HCT116 (cell line): ENCODE measurements at regions not wholly inside any gene's neighbourhood (a gene's known extent, or its start where the extent isn't known, plus 50 kb on each side); places are given as distances from the start of the nearest gene placed in this dataset.

Source experiments
- ATAC-seq: fragments of 200-7000 bp; cut with Tn5 transposase; 2 replicates; pipeline ENCODE4 v1.9.1; 2020; ENCODE audit warnings: mild to moderate bottlenecking, moderate library complexity
- BruUV-seq: library from RNA; stranded (reverse); fragments of 400-500 nt; replicated peaks from 2 replicates; lab custom pipeline; 2021; lab: Mats Ljungman, UMichigan
- CTCF ChIA-PET: fragments of 300-600 bp; sonication (Branson Sonifier 250); formaldehyde crosslinking; loops from one replicate; lab custom pipeline; 2021; ENCODE audit warnings: antibody characterized with exemption; lab: Charles Lee
- POLR2A ChIA-PET: fragments of 300-600, 350-600 bp; sonication (Branson Sonifier 250); formaldehyde crosslinking; loops from one replicate; lab custom pipeline; 2021; ENCODE audit warnings: antibody characterized with exemption; lab: Charles Lee
- RAD21 ChIA-PET, 2 experiments: fragments of 300-600 bp; sonication (Branson Sonifier 250); formaldehyde crosslinking; loops; one replicate each; lab custom pipeline; 2023; ENCODE audit warnings: low total read pairs in 2 of 2; ENCODE audit not compliant: uncharacterized antibody in 2 of 2, unreplicated experiment in 2 of 2, low non-redundant PET in 1 of 2; lab: Charles Lee
- DNase-seq: peaks from one replicate; pipeline ENCODE4 v3.0.0-alpha.2; 2010; ENCODE audit warnings: low read depth, low spot score
- H2AFZ ChIP-seq: fragments of 200-600 bp; shearing (Covaris generic), sonication (generic); 2 replicates; pipeline ENCODE4 v1.6.1; 2017; ENCODE audit warnings: low read depth, mixed run types, mixed read lengths, antibody characterized with exemption, low read length; ENCODE audit not compliant: poor library complexity, severe bottlenecking
- H3K27ac ChIP-seq: 2 replicates; pipeline ENCODE4 v1.5.1; 2012; ENCODE audit warnings: low read depth, low read length
- H3K27me3 ChIP-seq: fragments of 200-600 bp; sonication (generic); 2 replicates; pipeline ENCODE4 v1.6.1; 2016; ENCODE audit warnings: mixed run types, low read length, mixed read lengths; ENCODE audit not compliant: insufficient read depth
- H3K36me3 ChIP-seq, 2 experiments: fragments of 200-500 bp in 1 of 2; fragments of 200-600 bp in 1 of 2; sonication (Bioruptor generic) in 1 of 2; sonication (generic) in 1 of 2; 2 replicates each; pipeline versions ENCODE4 v1.5.1 to v1.6.1; 2014 to 2016; ENCODE audit warnings: low read length in 2 of 2, inconsistent platforms in 1 of 2, mixed read lengths in 1 of 2, mixed run types in 1 of 2; ENCODE audit not compliant: insufficient read depth in 2 of 2, control insufficient read depth in 1 of 2
- H3K4me1 ChIP-seq, 2 experiments: fragments of 200-600 bp in 1 of 2; sonication (generic) in 1 of 2; 2 replicates each; pipeline versions ENCODE4 v1.5.1 to v1.6.1; 2012 to 2017; ENCODE audit warnings: low read length in 2 of 2, inconsistent platforms in 1 of 2, mild to moderate bottlenecking in 1 of 2, mixed read lengths in 1 of 2, mixed run types in 1 of 2, moderate library complexity in 1 of 2; ENCODE audit not compliant: insufficient read depth in 2 of 2, control insufficient read depth in 1 of 2
- H3K4me2 ChIP-seq: fragments of 200-600 bp; sonication (generic); 2 replicates; pipeline ENCODE4 v1.6.1; 2017; ENCODE audit warnings: mixed run types, low read length, mixed read lengths
- H3K4me3 ChIP-seq, 2 experiments: fragments of 200-600 bp in 1 of 2; sonication (generic) in 1 of 2; replicated peaks in 1 of 2; 2 replicates each; pipeline ENCODE4 v1.5.1; 2011 to 2016; ENCODE audit warnings: low read length in 2 of 2, control low read depth in 1 of 2, low read depth in 1 of 2, mild to moderate bottlenecking in 1 of 2, mixed read lengths in 1 of 2, mixed run types in 1 of 2
- H3K79me2 ChIP-seq: fragments of 200-600 bp; sonication (generic); 2 replicates; pipeline ENCODE4 v1.6.1; 2017; ENCODE audit warnings: mild to moderate bottlenecking, mixed run types, low read length, moderate library complexity, mixed read lengths; ENCODE audit not compliant: insufficient read depth
- H3K9ac ChIP-seq: fragments of 200-600 bp; sonication (generic); 2 replicates; pipeline ENCODE4 v1.6.1; 2016; ENCODE audit warnings: low read length, mixed read lengths
- H3K9me2 ChIP-seq: fragments of 200-600 bp; sonication (generic), shearing (Covaris generic); 2 replicates; pipeline ENCODE4 v1.6.1; 2017; ENCODE audit warnings: mixed run types, mild to moderate bottlenecking, moderate library complexity; ENCODE audit not compliant: insufficient read depth
- H3K9me3 ChIP-seq, 2 experiments: fragments of 200-500 bp in 1 of 2; fragments of 200-600 bp in 1 of 2; sonication (Bioruptor generic) in 1 of 2; sonication (generic) in 1 of 2; 2 replicates each; pipeline ENCODE4 v1.6.1; 2014 to 2017; ENCODE audit warnings: low read length in 2 of 2, mixed read lengths in 2 of 2, inconsistent platforms in 1 of 2, low read depth in 1 of 2, mild to moderate bottlenecking in 1 of 2, mixed run types in 1 of 2, moderate library complexity in 1 of 2; ENCODE audit not compliant: control insufficient read depth in 1 of 2, insufficient read depth in 1 of 2
- H4K20me1 ChIP-seq: fragments of 200-600 bp; sonication (generic), shearing (Covaris generic); 2 replicates; pipeline ENCODE4 v1.6.1; 2017; ENCODE audit warnings: mixed run types, mild to moderate bottlenecking, moderate library complexity; ENCODE audit not compliant: insufficient read depth
- CBX3 ChIP-seq: IDR thresholded peaks from 2 replicates; pipeline ENCODE4 v1.6.1; 2012; ENCODE audit warnings: low read depth
- CEBPB ChIP-seq: IDR thresholded peaks from 2 replicates; pipeline ENCODE4 v1.6.1; 2012; ENCODE audit warnings: low read depth
- EGR1 ChIP-seq: IDR thresholded peaks from 2 replicates; pipeline ENCODE4 v1.6.1; 2012; ENCODE audit warnings: low read depth
- ELF1 ChIP-seq: IDR thresholded peaks from 2 replicates; pipeline ENCODE4 v1.6.1; 2012; ENCODE audit warnings: low read depth, borderline replicate concordance
- EZH2phosphoT487 ChIP-seq: fragments of 200-600 bp; IDR thresholded peaks from 2 replicates; pipeline ENCODE4 v1.6.1; 2018; ENCODE audit warnings: antibody characterized with exemption, borderline replicate concordance
- FOSL1 ChIP-seq: IDR thresholded peaks from 2 replicates; pipeline ENCODE4 v1.6.1; 2012; ENCODE audit warnings: low read depth
- JUND ChIP-seq: IDR thresholded peaks from 2 replicates; pipeline ENCODE4 v1.6.1; 2012
- POLR2A ChIP-seq: IDR thresholded peaks from 2 replicates; pipeline ENCODE4 v1.7.0; 2011; ENCODE audit warnings: borderline replicate concordance; ENCODE audit not compliant: insufficient read depth, insufficient read length; ENCODE audit errors: extremely low read depth
- POLR2AphosphoS5 ChIP-seq: IDR thresholded peaks from 2 replicates; pipeline ENCODE4 v1.6.1; 2011; ENCODE audit warnings: mild to moderate bottlenecking, low read depth, low read length, moderate library complexity
- RAD21 ChIP-seq: IDR thresholded peaks from 2 replicates; pipeline ENCODE4 v1.6.1; 2012; ENCODE audit warnings: low read depth, mild to moderate bottlenecking
- SIN3A ChIP-seq: IDR thresholded peaks from 2 replicates; pipeline ENCODE4 v1.6.1; 2012; ENCODE audit warnings: low read depth
- SRF ChIP-seq: IDR thresholded peaks from 2 replicates; pipeline ENCODE4 v1.6.1; 2012; ENCODE audit warnings: low read depth
- TCF7L2 ChIP-seq: IDR thresholded peaks from 2 replicates; pipeline ENCODE4 v1.7.0; 2011; ENCODE audit warnings: borderline replicate concordance, inconsistent platforms; ENCODE audit not compliant: insufficient read depth, insufficient read length; ENCODE audit errors: extremely low read depth
- YY1 ChIP-seq: IDR thresholded peaks from 2 replicates; pipeline ENCODE4 v1.6.1; 2011; ENCODE audit warnings: low read length, low read depth, moderate library complexity, mild to moderate bottlenecking; ENCODE audit not compliant: insufficient replicate concordance; ENCODE audit errors: extremely low read depth
- ZFX ChIP-seq: fragments of 450-650 bp; IDR thresholded peaks from 2 replicates; pipeline ENCODE4 v1.6.1; 2017
- ZNF274 ChIP-seq: fragments of 200-500 bp; sonication (Bioruptor generic); IDR thresholded peaks from 2 replicates; pipeline ENCODE4 v1.6.1; 2014; ENCODE audit warnings: mild to moderate bottlenecking, low read depth, low read length, inconsistent platforms
- intact Hi-C: fragments of 100-400 bp; cut with micrococcal nuclease; formaldehyde crosslinking; loops from 2 replicates; pipeline ENCODE4 v1.10.0; 2022
- TF ChIP-seq, protein P1 (sequence below): IDR thresholded peaks from 2 replicates; pipeline ENCODE4 v1.6.1; 2012; ENCODE audit warnings: low read depth
- TF ChIP-seq, protein P2 (sequence below): IDR thresholded peaks from 2 replicates; pipeline ENCODE4 v1.6.1; 2012
- TF ChIP-seq, protein P3 (sequence below): IDR thresholded peaks from 2 replicates; pipeline ENCODE4 v1.6.1; 2012

DNA sequence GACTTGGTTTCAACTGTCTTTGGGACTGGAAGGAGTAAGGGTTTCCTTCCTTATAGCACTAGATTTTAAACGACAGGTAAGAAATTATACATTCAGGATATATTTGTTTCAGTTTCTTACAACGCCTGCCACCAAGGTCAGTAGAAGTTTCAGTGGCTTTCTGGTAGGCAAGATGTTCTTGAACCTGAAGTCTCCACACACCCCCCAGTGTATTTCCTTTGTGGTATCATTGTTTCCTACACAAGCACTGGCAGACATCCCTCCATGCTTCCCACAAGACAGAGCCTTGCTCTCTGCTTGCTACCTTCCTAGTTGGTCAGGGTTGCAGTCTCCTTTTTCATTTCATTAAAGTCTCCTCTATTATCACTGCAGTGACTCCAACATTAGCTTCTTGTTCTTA, 283.1 kb downstream of the FLRT2 start:
- TF ChIP-seq EZH2phosphoT487 (no peak), POLR2AphosphoS5 (no peak), RAD21 (no peak), YY1 (no peak), JUND (no peak), ZNF274 (no peak), CBX3 (no peak), ZFX (no peak), TCF7L2 (no peak), ELF1 (no peak), POLR2A (no peak), FOSL1 (no peak), EGR1 (no peak), CEBPB (no peak), SIN3A (no peak), SRF (no peak)
- TF ChIP-seq, protein P1, sequence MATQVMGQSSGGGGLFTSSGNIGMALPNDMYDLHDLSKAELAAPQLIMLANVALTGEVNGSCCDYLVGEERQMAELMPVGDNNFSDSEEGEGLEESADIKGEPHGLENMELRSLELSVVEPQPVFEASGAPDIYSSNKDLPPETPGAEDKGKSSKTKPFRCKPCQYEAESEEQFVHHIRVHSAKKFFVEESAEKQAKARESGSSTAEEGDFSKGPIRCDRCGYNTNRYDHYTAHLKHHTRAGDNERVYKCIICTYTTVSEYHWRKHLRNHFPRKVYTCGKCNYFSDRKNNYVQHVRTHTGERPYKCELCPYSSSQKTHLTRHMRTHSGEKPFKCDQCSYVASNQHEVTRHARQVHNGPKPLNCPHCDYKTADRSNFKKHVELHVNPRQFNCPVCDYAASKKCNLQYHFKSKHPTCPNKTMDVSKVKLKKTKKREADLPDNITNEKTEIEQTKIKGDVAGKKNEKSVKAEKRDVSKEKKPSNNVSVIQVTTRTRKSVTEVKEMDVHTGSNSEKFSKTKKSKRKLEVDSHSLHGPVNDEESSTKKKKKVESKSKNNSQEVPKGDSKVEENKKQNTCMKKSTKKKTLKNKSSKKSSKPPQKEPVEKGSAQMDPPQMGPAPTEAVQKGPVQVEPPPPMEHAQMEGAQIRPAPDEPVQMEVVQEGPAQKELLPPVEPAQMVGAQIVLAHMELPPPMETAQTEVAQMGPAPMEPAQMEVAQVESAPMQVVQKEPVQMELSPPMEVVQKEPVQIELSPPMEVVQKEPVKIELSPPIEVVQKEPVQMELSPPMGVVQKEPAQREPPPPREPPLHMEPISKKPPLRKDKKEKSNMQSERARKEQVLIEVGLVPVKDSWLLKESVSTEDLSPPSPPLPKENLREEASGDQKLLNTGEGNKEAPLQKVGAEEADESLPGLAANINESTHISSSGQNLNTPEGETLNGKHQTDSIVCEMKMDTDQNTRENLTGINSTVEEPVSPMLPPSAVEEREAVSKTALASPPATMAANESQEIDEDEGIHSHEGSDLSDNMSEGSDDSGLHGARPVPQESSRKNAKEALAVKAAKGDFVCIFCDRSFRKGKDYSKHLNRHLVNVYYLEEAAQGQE, result no peak
- TF ChIP-seq, protein P2, sequence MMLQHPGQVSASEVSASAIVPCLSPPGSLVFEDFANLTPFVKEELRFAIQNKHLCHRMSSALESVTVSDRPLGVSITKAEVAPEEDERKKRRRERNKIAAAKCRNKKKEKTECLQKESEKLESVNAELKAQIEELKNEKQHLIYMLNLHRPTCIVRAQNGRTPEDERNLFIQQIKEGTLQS, result no peak
- TF ChIP-seq, protein P3, sequence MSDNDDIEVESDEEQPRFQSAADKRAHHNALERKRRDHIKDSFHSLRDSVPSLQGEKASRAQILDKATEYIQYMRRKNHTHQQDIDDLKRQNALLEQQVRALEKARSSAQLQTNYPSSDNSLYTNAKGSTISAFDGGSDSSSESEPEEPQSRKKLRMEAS, result no peak
- TF ChIP-seq, all 23 proteins: peak for 0
- RAD21 ChIA-PET, result no interaction called here
- Histone ChIP-seq H3K9me2 (no peaks in the 10 kb centered on the region), H3K9me3 (peaks cover 22 to 25% of the 10 kb centered on the region in 2 experiments; a peak in 2 of 4 replicates), H3K4me1 (no peaks in the 10 kb centered on the region), H3K9ac (no peak overlapping the region), H3K27me3 (no peaks in the 10 kb centered on the region), H3K79me2 (no peaks in the 10 kb centered on the region), H3K4me3 (no peak overlapping the region), H3K27ac (no peak overlapping the region), H3K36me3 (no peaks in the 10 kb centered on the region), H4K20me1 (no peaks in the 10 kb centered on the region), H3K4me2 (no peak overlapping the region), H2AFZ (no peak overlapping the region)
- BruUV-seq, result no TSS peak
- POLR2A ChIA-PET, result no interaction called here
- ATAC-seq (no peak), DNase-seq (no peak)
- CTCF ChIA-PET, result no interaction called here
- intact Hi-C loops, result no loop called here
